Loucy (cell line): ENCODE measurements at regions not wholly inside any gene's neighbourhood (a gene's known extent, or its start where the extent isn't known, plus 50 kb on each side); places are given as distances from the start of the nearest gene placed in this dataset.

ENCODE experiments used
- H2AFZ ChIP-seq: fragments of 200-600 bp; sonication (generic); 2 replicates; pipeline ENCODE4 v1.6.0; 2016; ENCODE audit warnings: antibody characterized with exemption, mild to moderate bottlenecking, low read length, moderate library complexity
- H3F3A ChIP-seq: fragments of 200-600 bp; 2 replicates; pipeline ENCODE4 v1.6.0; 2016; ENCODE audit warnings: antibody characterized with exemption, low read depth, mild to moderate bottlenecking
- H3K27me3 ChIP-seq: fragments of 200-600 bp; sonication (generic); 2 replicates; pipeline ENCODE4 v1.6.1; 2014; ENCODE audit warnings: low read length, mild to moderate bottlenecking; ENCODE audit not compliant: insufficient read depth, poor library complexity, severe bottlenecking
- H3K36me3 ChIP-seq: fragments of 200-600 bp; sonication (generic); 2 replicates; pipeline ENCODE4 v1.6.1; 2016; ENCODE audit warnings: low read length; ENCODE audit not compliant: insufficient read depth
- H3K4me1 ChIP-seq: fragments of 200-600 bp; sonication (generic); 2 replicates; pipeline ENCODE4 v1.5.1; 2014; ENCODE audit warnings: low read length, mild to moderate bottlenecking; ENCODE audit not compliant: insufficient read depth, poor library complexity, severe bottlenecking
- H3K4me2 ChIP-seq: fragments of 200-600 bp; sonication (generic); 2 replicates; pipeline ENCODE4 v1.6.0; 2014; ENCODE audit warnings: antibody characterized with exemption, low read length, low read depth, mild to moderate bottlenecking; ENCODE audit not compliant: poor library complexity, severe bottlenecking
- H3K4me3 ChIP-seq: fragments of 200-600 bp; sonication (generic); 2 replicates; pipeline ENCODE4 v1.5.1; 2014; ENCODE audit warnings: low read length, mild to moderate bottlenecking, mixed read lengths; ENCODE audit not compliant: poor library complexity, severe bottlenecking
- H3K79me2 ChIP-seq: fragments of 200-600 bp; sonication (generic); 2 replicates; pipeline ENCODE4 v1.6.1; 2014; ENCODE audit warnings: low read length; ENCODE audit not compliant: insufficient read depth
- H3K9ac ChIP-seq: fragments of 200-600 bp; sonication (generic); 2 replicates; pipeline ENCODE4 v1.6.0; 2014; ENCODE audit warnings: mild to moderate bottlenecking, low read depth, low read length, moderate library complexity; ENCODE audit not compliant: poor library complexity, severe bottlenecking
- H3K9me2 ChIP-seq: fragments of 200-600 bp; sonication (generic); replicated peaks from 2 replicates; pipeline ENCODE4 v1.6.1; 2016; ENCODE audit warnings: low read depth, low read length, mixed read lengths
- H3K9me3 ChIP-seq: fragments of 200-600 bp; sonication (generic); 2 replicates; pipeline ENCODE4 v1.6.1; 2014; ENCODE audit warnings: mild to moderate bottlenecking, antibody characterized with exemption, low read length, low read depth; ENCODE audit not compliant: insufficient read depth
- H4K20me1 ChIP-seq: fragments of 200-600 bp; sonication (generic); 2 replicates; pipeline ENCODE4 v1.6.0; 2014; ENCODE audit warnings: antibody characterized with exemption, low read length, mild to moderate bottlenecking; ENCODE audit not compliant: insufficient read depth, poor library complexity, severe bottlenecking
- EZH2phosphoT487 ChIP-seq: fragments of 200-600 bp; IDR thresholded peaks from 2 replicates; pipeline ENCODE4 v1.6.1; 2018; ENCODE audit warnings: antibody characterized with exemption, mild to moderate bottlenecking, moderate library complexity, borderline replicate concordance
- TF ChIP-seq, protein P1 (sequence below): fragments of 200-600 bp; sonication (generic); conservative IDR thresholded peaks from 2 replicates; pipeline ENCODE4 v1.5.1; 2014; ENCODE audit warnings: mild to moderate bottlenecking, antibody characterized with exemption, low read length

DNA sequence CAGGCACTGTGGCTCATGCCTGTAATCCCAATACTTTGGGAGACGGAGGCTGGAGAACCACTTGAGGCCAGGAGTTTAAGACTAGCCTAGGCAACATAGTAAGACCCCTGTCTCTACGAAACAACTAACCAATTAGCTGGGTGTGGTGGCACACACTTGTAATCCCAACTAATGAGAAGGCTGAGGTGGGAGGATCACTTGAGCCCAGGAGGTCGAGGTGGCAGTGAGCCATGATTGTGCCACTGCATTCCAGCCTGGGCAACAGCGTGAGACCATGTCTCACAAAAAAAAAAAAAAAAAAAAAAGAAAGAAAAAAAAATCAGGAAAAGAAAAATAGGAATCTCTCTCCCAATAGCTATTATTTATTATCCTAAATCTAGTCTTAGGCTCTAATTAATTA, 56.8 kb upstream of the UBAC2 start:
- Histone ChIP-seq H3K4me3 (no peak overlapping the region), H3K4me2 (no peak overlapping the region), H3K36me3 (no peaks in the 10 kb centered on the region), H4K20me1 (no peaks in the 10 kb centered on the region), H3K4me1 (no peaks in the 10 kb centered on the region), H3K27me3 (no peaks in the 10 kb centered on the region), H3K9me3 (no peaks in the 10 kb centered on the region; the same call in 1 of the 2 replicates), H3F3A (no peaks in the 10 kb centered on the region), H3K79me2 (no peaks in the 10 kb centered on the region), H3K9ac (no peak overlapping the region), H2AFZ (no peak overlapping the region), H3K9me2 (no peaks in the 10 kb centered on the region)
- TF ChIP-seq, protein P1, sequence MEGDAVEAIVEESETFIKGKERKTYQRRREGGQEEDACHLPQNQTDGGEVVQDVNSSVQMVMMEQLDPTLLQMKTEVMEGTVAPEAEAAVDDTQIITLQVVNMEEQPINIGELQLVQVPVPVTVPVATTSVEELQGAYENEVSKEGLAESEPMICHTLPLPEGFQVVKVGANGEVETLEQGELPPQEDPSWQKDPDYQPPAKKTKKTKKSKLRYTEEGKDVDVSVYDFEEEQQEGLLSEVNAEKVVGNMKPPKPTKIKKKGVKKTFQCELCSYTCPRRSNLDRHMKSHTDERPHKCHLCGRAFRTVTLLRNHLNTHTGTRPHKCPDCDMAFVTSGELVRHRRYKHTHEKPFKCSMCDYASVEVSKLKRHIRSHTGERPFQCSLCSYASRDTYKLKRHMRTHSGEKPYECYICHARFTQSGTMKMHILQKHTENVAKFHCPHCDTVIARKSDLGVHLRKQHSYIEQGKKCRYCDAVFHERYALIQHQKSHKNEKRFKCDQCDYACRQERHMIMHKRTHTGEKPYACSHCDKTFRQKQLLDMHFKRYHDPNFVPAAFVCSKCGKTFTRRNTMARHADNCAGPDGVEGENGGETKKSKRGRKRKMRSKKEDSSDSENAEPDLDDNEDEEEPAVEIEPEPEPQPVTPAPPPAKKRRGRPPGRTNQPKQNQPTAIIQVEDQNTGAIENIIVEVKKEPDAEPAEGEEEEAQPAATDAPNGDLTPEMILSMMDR, result no peak
- no peak for TF ChIP-seq EZH2phosphoT487

DNA sequence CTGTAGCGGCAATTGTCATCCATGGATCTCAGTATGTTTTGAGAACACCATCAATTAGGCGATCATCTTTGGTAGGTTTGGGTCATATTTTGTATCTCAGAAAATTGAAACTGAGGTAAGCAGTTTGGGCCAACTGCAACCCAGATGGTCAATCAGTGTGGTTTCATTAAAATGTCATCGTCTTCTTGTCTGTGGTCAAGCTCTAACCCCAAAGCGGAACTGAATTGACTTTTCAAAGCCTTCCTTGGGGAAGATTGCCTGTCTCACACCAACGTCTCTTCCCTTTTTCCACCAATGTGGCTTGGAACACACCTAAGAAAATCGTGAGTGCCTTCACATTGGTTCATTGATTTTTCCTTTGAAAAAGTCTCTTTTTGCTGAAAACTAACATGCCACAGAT, 56.3 kb upstream of the UBAC2 start:
- H3K9ac ChIP-seq, result no peak overlapping the region
- H3F3A ChIP-seq, result no peaks in the 10 kb centered on the region
- no peak overlapping the region for H3K4me3 ChIP-seq
- no peaks in the 10 kb centered on the region for H3K4me1 ChIP-seq
- H3K4me2 ChIP-seq, result no peak overlapping the region
- H4K20me1 ChIP-seq, result no peaks in the 10 kb centered on the region
- H3K9me3 ChIP-seq, result no peaks in the 10 kb centered on the region; the same call in 1 of the 2 replicates
- H3K79me2 ChIP-seq, result no peaks in the 10 kb centered on the region
- no peaks in the 10 kb centered on the region for H3K9me2 ChIP-seq
- TF ChIP-seq, protein P1, result no peak
- no peaks in the 10 kb centered on the region for H3K27me3 ChIP-seq
- no peaks in the 10 kb centered on the region for H3K36me3 ChIP-seq
- H2AFZ ChIP-seq, result no peak overlapping the region

DNA sequence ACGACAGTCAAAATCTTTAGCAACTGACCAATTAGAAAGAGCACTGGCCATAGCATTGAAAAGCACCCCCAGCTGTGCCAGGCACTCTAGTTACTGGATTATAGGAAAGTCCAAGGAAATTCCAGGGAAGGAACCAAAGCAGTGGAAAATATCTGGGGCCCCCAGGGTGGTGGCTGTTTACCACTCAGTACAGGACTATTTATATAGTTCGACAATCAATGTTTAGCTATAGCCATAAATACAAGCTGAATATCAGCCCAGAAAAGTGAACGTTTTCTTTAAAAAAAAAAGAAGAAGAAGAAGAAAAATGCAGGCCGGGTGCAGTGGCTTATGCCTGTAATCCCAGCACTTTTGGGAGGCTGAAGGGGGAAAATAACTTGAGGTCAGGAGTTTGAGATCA, 55.2 kb upstream of the UBAC2 start:
- no peak overlapping the region for H3K4me3 ChIP-seq

More for the DNA sequence above, 55.2 kb upstream of the UBAC2 start:
- Histone ChIP-seq H2AFZ (no peak overlapping the region), H3F3A (no peaks in the 10 kb centered on the region), H3K27me3 (no peaks in the 10 kb centered on the region), H3K79me2 (no peaks in the 10 kb centered on the region), H3K9me2 (no peaks in the 10 kb centered on the region), H3K9me3 (no peaks in the 10 kb centered on the region; the same call in 1 of the 2 replicates), H3K9ac (no peak overlapping the region), H3K4me2 (no peak overlapping the region), H4K20me1 (no peaks in the 10 kb centered on the region), H3K4me1 (no peaks in the 10 kb centered on the region), H3K36me3 (no peaks in the 10 kb centered on the region)
- TF ChIP-seq, protein P1, result no peak
- TF ChIP-seq EZH2phosphoT487, result no peak
